ENCODE measurements at regions not wholly inside any gene's neighbourhood (a gene's known extent, or its start where the extent isn't known, plus 50 kb on each side); places are given as distances from the start of the nearest gene placed in this dataset.

DNA sequence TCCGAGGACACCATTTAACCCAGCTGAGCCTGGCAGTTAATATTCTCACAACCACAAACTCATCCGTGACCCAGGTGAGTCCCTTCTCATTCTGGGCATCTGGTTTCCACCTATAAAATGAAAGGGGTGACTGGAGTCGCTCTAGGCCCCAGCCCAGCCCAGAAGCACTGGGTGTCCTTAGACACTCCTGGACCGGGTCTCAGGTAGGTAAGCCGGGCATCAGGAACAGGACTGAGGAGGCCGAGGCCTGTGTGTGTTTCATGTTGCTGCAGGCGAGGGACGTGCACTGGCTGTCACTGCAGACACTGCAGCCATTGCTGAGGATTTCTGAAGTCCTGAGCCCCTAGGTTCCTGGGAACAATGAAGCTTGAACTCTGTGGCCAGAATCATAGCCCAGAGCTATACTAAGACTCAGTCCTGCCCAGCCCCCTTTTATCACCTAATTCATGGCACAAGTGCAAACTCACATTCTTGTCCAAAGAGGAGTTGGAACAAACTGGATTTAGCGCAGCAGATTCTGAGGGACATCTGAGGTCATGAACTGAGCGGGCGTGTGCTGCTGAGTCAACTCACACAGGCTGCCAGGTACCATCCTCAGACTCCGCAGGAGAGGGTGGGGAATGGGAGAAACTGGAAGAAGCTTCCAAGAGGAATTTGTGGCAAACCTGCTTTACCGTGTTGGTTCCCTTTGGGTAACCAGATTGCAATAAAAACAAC is 184.9 kb downstream of the FAM43A start:
- Mint-ChIP-seq H3K27me3 (ENCODE audit: insufficient read depth, low read depth, poor library complexity) (no peaks in the 10 kb centered on the region), H3K4me1 (peaks cover 24% of the 10 kb centered on the region), H3K36me3 (ENCODE audit: low read depth) (no peaks in the 10 kb centered on the region), H3K9me3 (no peaks in the 10 kb centered on the region; the same call in 2 of the 3 replicates), H3K4me3 (no peak overlapping the region), H3K27ac (no peak overlapping the region)
- Histone ChIP-seq H3K4me2 (no peak overlapping the region), H3K27ac (ENCODE audit: low read depth) (no peak overlapping the region), H3K79me2 (replicated peaks; ENCODE audit: insufficient read depth) (no peaks in the 10 kb centered on the region), H4K20me1 (replicated peaks; ENCODE audit: insufficient read depth) (no peaks in the 10 kb centered on the region), H2AFZ (no peak overlapping the region), H3K36me3 (ENCODE audit: insufficient read depth) (no peaks in the 10 kb centered on the region), H3K4me3 (no peak overlapping the region), H3F3A (replicated peaks; ENCODE audit: low read depth) (no peaks in the 10 kb centered on the region), H3K9me2 (ENCODE audit: insufficient read depth) (0 out of 2 replicates have a peak, but pooled peaks cover 4% of the 10 kb centered on the region), H3K4me1 (ENCODE audit: insufficient read depth) (peaks cover 18% of the 10 kb centered on the region), H3K27me3 (ENCODE audit: insufficient read depth) (no peaks in the 10 kb centered on the region)
- no peak for ATAC-seq
- no peak for DNase-seq (ENCODE audit: low spot score)
- no peak for TF ChIP-seq NANOG (IDR thresholded peaks at IDR 0.05; ENCODE audit: borderline replicate concordance)
- no peak for TF ChIP-seq EZH2phosphoT487 (IDR thresholded peaks at IDR 0.05; ENCODE audit: unreplicated experiment)
- no peak for TF ChIP-seq EZH2 (IDR thresholded peaks at IDR 0.05; ENCODE audit: low read depth, unreplicated experiment)
- no peak for TF ChIP-seq STAT1 (IDR thresholded peaks at IDR 0.05; ENCODE audit: unreplicated experiment)
- TF ChIP-seq, protein P1, sequence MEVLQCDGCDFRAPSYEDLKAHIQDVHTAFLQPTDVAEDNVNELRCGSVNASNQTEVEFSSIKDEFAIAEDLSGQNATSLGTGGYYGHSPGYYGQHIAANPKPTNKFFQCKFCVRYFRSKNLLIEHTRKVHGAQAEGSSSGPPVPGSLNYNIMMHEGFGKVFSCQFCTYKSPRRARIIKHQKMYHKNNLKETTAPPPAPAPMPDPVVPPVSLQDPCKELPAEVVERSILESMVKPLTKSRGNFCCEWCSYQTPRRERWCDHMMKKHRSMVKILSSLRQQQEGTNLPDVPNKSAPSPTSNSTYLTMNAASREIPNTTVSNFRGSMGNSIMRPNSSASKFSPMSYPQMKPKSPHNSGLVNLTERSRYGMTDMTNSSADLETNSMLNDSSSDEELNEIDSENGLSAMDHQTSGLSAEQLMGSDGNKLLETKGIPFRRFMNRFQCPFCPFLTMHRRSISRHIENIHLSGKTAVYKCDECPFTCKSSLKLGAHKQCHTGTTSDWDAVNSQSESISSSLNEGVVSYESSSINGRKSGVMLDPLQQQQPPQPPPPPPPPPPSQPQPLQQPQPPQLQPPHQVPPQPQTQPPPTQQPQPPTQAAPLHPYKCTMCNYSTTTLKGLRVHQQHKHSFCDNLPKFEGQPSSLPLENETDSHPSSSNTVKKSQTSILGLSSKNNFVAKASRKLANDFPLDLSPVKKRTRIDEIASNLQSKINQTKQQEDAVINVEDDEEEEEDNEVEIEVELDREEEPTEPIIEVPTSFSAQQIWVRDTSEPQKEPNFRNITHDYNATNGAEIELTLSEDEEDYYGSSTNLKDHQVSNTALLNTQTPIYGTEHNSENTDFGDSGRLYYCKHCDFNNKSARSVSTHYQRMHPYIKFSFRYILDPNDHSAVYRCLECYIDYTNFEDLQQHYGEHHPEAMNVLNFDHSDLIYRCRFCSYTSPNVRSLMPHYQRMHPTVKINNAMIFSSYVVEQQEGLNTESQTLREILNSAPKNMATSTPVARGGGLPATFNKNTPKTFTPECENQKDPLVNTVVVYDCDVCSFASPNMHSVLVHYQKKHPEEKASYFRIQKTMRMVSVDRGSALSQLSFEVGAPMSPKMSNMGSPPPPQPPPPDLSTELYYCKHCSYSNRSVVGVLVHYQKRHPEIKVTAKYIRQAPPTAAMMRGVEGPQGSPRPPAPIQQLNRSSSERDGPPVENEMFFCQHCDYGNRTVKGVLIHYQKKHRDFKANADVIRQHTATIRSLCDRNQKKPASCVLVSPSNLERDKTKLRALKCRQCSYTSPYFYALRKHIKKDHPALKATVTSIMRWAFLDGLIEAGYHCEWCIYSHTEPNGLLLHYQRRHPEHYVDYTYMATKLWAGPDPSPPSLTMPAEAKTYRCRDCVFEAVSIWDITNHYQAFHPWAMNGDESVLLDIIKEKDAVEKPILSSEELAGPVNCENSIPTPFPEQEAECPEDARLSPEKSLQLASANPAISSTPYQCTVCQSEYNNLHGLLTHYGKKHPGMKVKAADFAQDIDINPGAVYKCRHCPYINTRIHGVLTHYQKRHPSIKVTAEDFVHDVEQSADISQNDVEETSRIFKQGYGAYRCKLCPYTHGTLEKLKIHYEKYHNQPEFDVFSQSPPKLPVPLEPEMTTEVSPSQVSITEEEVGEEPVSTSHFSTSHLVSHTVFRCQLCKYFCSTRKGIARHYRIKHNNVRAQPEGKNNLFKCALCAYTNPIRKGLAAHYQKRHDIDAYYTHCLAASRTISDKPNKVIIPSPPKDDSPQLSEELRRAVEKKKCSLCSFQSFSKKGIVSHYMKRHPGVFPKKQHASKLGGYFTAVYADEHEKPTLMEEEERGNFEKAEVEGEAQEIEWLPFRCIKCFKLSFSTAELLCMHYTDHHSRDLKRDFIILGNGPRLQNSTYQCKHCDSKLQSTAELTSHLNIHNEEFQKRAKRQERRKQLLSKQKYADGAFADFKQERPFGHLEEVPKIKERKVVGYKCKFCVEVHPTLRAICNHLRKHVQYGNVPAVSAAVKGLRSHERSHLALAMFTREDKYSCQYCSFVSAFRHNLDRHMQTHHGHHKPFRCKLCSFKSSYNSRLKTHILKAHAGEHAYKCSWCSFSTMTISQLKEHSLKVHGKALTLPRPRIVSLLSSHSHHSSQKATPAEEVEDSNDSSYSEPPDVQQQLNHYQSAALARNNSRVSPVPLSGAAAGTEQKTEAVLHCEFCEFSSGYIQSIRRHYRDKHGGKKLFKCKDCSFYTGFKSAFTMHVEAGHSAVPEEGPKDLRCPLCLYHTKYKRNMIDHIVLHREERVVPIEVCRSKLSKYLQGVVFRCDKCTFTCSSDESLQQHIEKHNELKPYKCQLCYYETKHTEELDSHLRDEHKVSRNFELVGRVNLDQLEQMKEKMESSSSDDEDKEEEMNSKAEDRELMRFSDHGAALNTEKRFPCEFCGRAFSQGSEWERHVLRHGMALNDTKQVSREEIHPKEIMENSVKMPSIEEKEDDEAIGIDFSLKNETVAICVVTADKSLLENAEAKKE (CRISPR knock-in tag; IDR thresholded peaks at IDR 0.05) = no peak
- no peak for TF ChIP-seq JUNB (IDR thresholded peaks at IDR 0.05; ENCODE audit: unreplicated experiment)

Data from GM23338 (cell line).